HEK293 (cell line): ENCODE measurements at regions not wholly inside any gene's neighbourhood (a gene's known extent, or its start where the extent isn't known, plus 50 kb on each side); places are given as distances from the start of the nearest gene placed in this dataset.

Source experiments
- CTCF ChIA-PET: fragments of 350-600 bp; formaldehyde crosslinking; extraction: SDS; loops from one replicate; lab custom pipeline; 2021; ENCODE audit warnings: antibody characterized with exemption; lab: Yijun Ruan, JAX
- POLR2A ChIA-PET: fragments of 300-600 bp; formaldehyde crosslinking; extraction: SDS; loops from one replicate; lab custom pipeline; 2020; ENCODE audit warnings: antibody characterized with exemption, inconsistent platforms; lab: Yijun Ruan, JAX
- H3K27ac ChIP-seq: fragments of 200-500 bp; sonication (Bioruptor generic); 2 replicates; pipeline ENCODE4 v1.5.1; 2014; ENCODE audit warnings: low read depth, low read length, control low read depth, inconsistent platforms; ENCODE audit errors: extremely low read depth
- H3K36me3 ChIP-seq, 2 experiments: fragments of 200-500 bp in 1 of 2; sonication (Bioruptor generic) in 1 of 2; 1 replicate in 1 of 2; 2 replicates in 1 of 2; pipeline ENCODE4 v1.5.1; 2014 to 2017; ENCODE audit warnings: inconsistent platforms in 2 of 2, low read length in 2 of 2; ENCODE audit not compliant: control insufficient read depth in 2 of 2, insufficient read depth in 1 of 2
- H3K4me1 ChIP-seq: fragments of 200-500 bp; sonication (Bioruptor generic); 2 replicates; pipeline ENCODE4 v1.5.1; 2014; ENCODE audit warnings: mild to moderate bottlenecking, low read length, inconsistent platforms; ENCODE audit not compliant: control insufficient read depth, insufficient read depth
- H3K4me3 ChIP-seq: 2 replicates; pipeline ENCODE4 v1.5.1; 2011; ENCODE audit warnings: low read depth, mild to moderate bottlenecking, control low read depth, low read length, moderate library complexity
- H3K9me3 ChIP-seq: fragments of 200-500 bp; sonication (Bioruptor generic); 2 replicates; pipeline ENCODE4 v1.5.1; 2014; ENCODE audit warnings: low read depth, low read length, inconsistent platforms; ENCODE audit not compliant: control insufficient read depth, insufficient read depth
- KLF9 ChIP-seq: fragments of 450-650 bp; formaldehyde crosslinking; IDR thresholded peaks from 2 replicates; pipeline ENCODE4 v1.5.1; 2016; ENCODE audit warnings: missing biosample characterization, missing genetic modification characterization, low read depth
- REPIN1 ChIP-seq: fragments of 450-650 bp; formaldehyde crosslinking; IDR thresholded peaks from 2 replicates; pipeline ENCODE4 v1.5.1; 2017; ENCODE audit warnings: missing biosample characterization, missing genetic modification characterization, low read depth
- YY2 ChIP-seq: fragments of 450-650 bp; formaldehyde crosslinking; IDR thresholded peaks from 2 replicates; pipeline ENCODE4 v1.5.1; 2016; ENCODE audit warnings: missing biosample characterization, missing genetic modification characterization
- ZBTB1 ChIP-seq: fragments of 450-650 bp; formaldehyde crosslinking; IDR thresholded peaks from 2 replicates; pipeline ENCODE4 v1.5.1; 2016; ENCODE audit warnings: missing biosample characterization, missing genetic modification characterization
- ZBTB17 ChIP-seq: fragments of 450-650 bp; formaldehyde crosslinking; IDR thresholded peaks from 2 replicates; pipeline ENCODE4 v1.5.1; 2016; ENCODE audit warnings: missing biosample characterization, missing genetic modification characterization
- ZBTB21 ChIP-seq: fragments of 450-650 bp; formaldehyde crosslinking; IDR thresholded peaks from 2 replicates; pipeline ENCODE4 v1.5.1; 2017; ENCODE audit warnings: missing biosample characterization, missing genetic modification characterization
- ZNF24 ChIP-seq: fragments of 450-650 bp; formaldehyde crosslinking; IDR thresholded peaks from 2 replicates; pipeline ENCODE4 v1.5.1; 2016; ENCODE audit warnings: missing biosample characterization, missing genetic modification characterization
- ZNF266 ChIP-seq: fragments of 450-650 bp; formaldehyde crosslinking; IDR thresholded peaks from 2 replicates; pipeline ENCODE4 v1.5.1; 2016; ENCODE audit warnings: missing biosample characterization, missing genetic modification characterization, low read depth
- ZNF311 ChIP-seq: fragments of 450-650 bp; formaldehyde crosslinking; IDR thresholded peaks from 2 replicates; pipeline ENCODE4 v1.5.1; 2017; ENCODE audit warnings: missing biosample characterization, missing genetic modification characterization, borderline replicate concordance
- ZNF521 ChIP-seq: fragments of 450-650 bp; formaldehyde crosslinking; IDR thresholded peaks from 2 replicates; pipeline ENCODE4 v1.5.1; 2017; ENCODE audit warnings: missing biosample characterization, mild to moderate bottlenecking, missing genetic modification characterization
- TF ChIP-seq, protein P1 (sequence below): fragments of 450-650 bp; formaldehyde crosslinking; conservative IDR thresholded peaks from 2 replicates; pipeline ENCODE4 v1.5.1; 2016; ENCODE audit warnings: low read depth, missing biosample characterization, missing genetic modification characterization
- TF ChIP-seq, protein P2 (sequence below): fragments of 450-650 bp; formaldehyde crosslinking; IDR thresholded peaks from 2 replicates; pipeline ENCODE4 v1.5.1; 2016; ENCODE audit warnings: missing biosample characterization, missing genetic modification characterization
- TF ChIP-seq, protein P3 (sequence below): fragments of 450-650 bp; formaldehyde crosslinking; IDR thresholded peaks from 2 replicates; pipeline ENCODE4 v1.5.1; 2016; ENCODE audit warnings: missing biosample characterization, missing genetic modification characterization
- TF ChIP-seq, protein P4 (sequence below): fragments of 450-650 bp; formaldehyde crosslinking; IDR thresholded peaks from 2 replicates; pipeline ENCODE4 v1.5.1; 2016; ENCODE audit warnings: missing biosample characterization, missing genetic modification characterization
- TF ChIP-seq, protein P5 (sequence below): fragments of 450-650 bp; formaldehyde crosslinking; IDR thresholded peaks from 2 replicates; pipeline ENCODE4 v1.5.1; 2016; ENCODE audit warnings: missing biosample characterization, missing genetic modification characterization
- TF ChIP-seq, protein P6 (sequence below): fragments of 450-650 bp; formaldehyde crosslinking; IDR thresholded peaks from 2 replicates; pipeline ENCODE4 v1.5.1; 2016; ENCODE audit warnings: missing biosample characterization, missing genetic modification characterization
- TF ChIP-seq, protein P7 (sequence below): fragments of 450-650 bp; formaldehyde crosslinking; IDR thresholded peaks from 2 replicates; pipeline ENCODE4 v1.5.1; 2016; ENCODE audit warnings: missing biosample characterization, missing genetic modification characterization, borderline replicate concordance
- TF ChIP-seq, protein P8 (sequence below): fragments of 450-650 bp; formaldehyde crosslinking; IDR thresholded peaks from 2 replicates; pipeline ENCODE4 v1.5.1; 2017; ENCODE audit warnings: missing biosample characterization, missing genetic modification characterization
- TF ChIP-seq, protein P9 (sequence below): fragments of 450-650 bp; formaldehyde crosslinking; IDR thresholded peaks from 2 replicates; pipeline ENCODE4 v1.5.1; 2017; ENCODE audit warnings: missing biosample characterization, missing genetic modification characterization

DNA sequence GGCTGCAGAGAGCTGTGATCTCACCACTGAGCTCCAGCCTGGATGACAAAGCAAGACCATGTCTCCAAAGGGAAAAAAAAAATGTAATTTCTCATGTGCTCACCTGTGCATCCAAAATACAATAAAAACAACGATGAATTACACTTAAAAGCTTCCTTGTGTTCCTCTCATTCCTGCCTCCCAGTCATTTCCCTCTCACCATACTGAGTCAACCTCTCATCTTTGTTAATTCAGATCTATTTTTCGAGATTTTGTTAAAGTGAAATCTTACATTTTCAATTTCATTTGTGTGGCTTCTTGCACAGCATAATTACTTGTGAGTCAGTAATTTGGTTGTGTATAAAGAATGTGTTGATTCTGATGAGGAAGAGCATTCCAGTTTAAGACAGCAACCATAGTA is 1203.2 kb downstream of the TMEM121 start (continued):
- TF ChIP-seq, protein P1, sequence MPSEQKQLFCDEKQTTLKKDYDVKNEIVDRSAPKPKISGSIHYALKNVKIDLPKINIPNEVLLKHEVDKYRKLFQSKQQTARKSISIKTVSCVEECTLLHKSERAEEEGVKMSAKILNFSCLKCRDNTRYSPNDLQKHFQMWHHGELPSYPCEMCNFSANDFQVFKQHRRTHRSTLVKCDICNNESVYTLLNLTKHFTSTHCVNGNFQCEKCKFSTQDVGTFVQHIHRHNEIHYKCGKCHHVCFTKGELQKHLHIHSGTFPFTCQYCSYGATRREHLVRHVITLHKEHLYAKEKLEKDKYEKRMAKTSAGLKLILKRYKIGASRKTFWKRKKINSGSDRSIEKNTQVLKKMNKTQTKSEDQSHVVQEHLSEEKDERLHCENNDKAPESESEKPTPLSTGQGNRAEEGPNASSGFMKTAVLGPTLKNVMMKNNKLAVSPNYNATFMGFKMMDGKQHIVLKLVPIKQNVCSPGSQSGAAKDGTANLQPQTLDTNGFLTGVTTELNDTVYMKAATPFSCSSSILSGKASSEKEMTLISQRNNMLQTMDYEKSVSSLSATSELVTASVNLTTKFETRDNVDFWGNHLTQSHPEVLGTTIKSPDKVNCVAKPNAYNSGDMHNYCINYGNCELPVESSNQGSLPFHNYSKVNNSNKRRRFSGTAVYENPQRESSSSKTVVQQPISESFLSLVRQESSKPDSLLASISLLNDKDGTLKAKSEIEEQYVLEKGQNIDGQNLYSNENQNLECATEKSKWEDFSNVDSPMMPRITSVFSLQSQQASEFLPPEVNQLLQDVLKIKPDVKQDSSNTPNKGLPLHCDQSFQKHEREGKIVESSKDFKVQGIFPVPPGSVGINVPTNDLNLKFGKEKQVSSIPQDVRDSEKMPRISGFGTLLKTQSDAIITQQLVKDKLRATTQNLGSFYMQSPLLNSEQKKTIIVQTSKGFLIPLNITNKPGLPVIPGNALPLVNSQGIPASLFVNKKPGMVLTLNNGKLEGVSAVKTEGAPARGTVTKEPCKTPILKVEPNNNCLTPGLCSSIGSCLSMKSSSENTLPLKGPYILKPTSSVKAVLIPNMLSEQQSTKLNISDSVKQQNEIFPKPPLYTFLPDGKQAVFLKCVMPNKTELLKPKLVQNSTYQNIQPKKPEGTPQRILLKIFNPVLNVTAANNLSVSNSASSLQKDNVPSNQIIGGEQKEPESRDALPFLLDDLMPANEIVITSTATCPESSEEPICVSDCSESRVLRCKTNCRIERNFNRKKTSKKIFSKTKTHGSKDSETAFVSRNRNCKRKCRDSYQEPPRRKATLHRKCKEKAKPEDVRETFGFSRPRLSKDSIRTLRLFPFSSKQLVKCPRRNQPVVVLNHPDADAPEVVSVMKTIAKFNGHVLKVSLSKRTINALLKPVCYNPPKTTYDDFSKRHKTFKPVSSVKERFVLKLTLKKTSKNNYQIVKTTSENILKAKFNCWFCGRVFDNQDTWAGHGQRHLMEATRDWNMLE, result no peak
- TF ChIP-seq, protein P2, sequence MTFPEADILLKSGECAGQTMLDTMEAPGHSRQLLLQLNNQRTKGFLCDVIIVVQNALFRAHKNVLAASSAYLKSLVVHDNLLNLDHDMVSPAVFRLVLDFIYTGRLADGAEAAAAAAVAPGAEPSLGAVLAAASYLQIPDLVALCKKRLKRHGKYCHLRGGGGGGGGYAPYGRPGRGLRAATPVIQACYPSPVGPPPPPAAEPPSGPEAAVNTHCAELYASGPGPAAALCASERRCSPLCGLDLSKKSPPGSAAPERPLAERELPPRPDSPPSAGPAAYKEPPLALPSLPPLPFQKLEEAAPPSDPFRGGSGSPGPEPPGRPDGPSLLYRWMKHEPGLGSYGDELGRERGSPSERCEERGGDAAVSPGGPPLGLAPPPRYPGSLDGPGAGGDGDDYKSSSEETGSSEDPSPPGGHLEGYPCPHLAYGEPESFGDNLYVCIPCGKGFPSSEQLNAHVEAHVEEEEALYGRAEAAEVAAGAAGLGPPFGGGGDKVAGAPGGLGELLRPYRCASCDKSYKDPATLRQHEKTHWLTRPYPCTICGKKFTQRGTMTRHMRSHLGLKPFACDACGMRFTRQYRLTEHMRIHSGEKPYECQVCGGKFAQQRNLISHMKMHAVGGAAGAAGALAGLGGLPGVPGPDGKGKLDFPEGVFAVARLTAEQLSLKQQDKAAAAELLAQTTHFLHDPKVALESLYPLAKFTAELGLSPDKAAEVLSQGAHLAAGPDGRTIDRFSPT (tag by site-specific recombination), result no peak
- TF ChIP-seq ZNF266 (tag by site-specific recombination) (no peak), ZBTB17 (tag by site-specific recombination) (no peak), KLF9 (no peak), ZBTB1 (no peak), YY2 (tag by site-specific recombination) (no peak), REPIN1 (no peak)
- TF ChIP-seq, protein P3, sequence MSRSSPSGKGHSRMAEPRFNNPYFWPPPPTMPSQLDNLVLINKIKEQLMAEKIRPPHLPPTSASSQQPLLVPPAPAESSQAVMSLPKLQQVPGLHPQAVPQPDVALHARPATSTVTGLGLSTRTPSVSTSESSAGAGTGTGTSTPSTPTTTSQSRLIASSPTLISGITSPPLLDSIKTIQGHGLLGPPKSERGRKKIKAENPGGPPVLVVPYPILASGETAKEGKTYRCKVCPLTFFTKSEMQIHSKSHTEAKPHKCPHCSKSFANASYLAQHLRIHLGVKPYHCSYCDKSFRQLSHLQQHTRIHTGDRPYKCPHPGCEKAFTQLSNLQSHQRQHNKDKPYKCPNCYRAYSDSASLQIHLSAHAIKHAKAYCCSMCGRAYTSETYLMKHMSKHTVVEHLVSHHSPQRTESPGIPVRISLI (tag by site-specific recombination), result no peak
- TF ChIP-seq, protein P4, sequence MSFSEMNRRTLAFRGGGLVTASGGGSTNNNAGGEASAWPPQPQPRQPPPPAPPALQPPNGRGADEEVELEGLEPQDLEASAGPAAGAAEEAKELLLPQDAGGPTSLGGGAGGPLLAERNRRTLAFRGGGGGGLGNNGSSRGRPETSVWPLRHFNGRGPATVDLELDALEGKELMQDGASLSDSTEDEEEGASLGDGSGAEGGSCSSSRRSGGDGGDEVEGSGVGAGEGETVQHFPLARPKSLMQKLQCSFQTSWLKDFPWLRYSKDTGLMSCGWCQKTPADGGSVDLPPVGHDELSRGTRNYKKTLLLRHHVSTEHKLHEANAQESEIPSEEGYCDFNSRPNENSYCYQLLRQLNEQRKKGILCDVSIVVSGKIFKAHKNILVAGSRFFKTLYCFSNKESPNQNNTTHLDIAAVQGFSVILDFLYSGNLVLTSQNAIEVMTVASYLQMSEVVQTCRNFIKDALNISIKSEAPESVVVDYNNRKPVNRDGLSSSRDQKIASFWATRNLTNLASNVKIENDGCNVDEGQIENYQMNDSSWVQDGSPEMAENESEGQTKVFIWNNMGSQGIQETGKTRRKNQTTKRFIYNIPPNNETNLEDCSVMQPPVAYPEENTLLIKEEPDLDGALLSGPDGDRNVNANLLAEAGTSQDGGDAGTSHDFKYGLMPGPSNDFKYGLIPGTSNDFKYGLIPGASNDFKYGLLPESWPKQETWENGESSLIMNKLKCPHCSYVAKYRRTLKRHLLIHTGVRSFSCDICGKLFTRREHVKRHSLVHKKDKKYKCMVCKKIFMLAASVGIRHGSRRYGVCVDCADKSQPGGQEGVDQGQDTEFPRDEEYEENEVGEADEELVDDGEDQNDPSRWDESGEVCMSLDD, result no peak
- TF ChIP-seq, protein P5, sequence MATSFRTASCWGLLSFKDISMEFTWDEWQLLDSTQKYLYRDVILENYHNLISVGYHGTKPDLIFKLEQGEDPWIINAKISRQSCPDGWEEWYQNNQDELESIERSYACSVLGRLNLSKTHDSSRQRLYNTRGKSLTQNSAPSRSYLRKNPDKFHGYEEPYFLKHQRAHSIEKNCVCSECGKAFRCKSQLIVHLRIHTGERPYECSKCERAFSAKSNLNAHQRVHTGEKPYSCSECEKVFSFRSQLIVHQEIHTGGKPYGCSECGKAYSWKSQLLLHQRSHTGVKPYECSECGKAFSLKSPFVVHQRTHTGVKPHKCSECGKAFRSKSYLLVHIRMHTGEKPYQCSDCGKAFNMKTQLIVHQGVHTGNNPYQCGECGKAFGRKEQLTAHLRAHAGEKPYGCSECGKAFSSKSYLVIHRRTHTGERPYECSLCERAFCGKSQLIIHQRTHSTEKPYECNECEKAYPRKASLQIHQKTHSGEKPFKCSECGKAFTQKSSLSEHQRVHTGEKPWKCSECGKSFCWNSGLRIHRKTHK, result no peak
- TF ChIP-seq, protein P6, sequence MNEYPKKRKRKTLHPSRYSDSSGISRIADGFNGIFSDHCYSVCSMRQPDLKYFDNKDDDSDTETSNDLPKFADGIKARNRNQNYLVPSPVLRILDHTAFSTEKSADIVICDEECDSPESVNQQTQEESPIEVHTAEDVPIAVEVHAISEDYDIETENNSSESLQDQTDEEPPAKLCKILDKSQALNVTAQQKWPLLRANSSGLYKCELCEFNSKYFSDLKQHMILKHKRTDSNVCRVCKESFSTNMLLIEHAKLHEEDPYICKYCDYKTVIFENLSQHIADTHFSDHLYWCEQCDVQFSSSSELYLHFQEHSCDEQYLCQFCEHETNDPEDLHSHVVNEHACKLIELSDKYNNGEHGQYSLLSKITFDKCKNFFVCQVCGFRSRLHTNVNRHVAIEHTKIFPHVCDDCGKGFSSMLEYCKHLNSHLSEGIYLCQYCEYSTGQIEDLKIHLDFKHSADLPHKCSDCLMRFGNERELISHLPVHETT (tag by site-specific recombination), result no peak

DNA sequence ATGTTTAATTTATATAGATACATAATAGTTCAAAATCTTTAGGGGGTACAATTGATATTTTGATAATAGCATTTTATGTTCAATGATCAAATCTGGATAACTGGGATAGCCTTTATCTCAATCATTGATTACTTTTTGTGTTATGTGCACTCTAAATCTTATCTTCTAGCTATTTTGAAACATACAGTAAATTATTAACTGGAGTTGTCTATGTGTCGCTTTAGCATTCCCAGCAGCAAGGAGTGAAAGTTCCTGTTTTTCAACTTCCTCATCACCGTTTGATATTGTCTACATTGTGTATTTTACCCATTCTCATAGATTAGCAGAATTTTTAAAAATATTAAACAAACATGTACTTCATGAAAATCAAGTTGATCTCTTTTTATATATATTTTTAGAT is 1207.4 kb downstream of the TMEM121 start:
- H3K4me3 ChIP-seq, result no peak overlapping the region
- H3K4me1 ChIP-seq, result no peaks in the 10 kb centered on the region
- CTCF ChIA-PET, result no interaction called here
- TF ChIP-seq ZNF521 (tag by site-specific recombination) (no peak), ZNF24 (tag by site-specific recombination) (no peak), ZNF311 (tag by site-specific recombination) (no peak), ZBTB21 (tag by site-specific recombination) (no peak)
- TF ChIP-seq, protein P7, sequence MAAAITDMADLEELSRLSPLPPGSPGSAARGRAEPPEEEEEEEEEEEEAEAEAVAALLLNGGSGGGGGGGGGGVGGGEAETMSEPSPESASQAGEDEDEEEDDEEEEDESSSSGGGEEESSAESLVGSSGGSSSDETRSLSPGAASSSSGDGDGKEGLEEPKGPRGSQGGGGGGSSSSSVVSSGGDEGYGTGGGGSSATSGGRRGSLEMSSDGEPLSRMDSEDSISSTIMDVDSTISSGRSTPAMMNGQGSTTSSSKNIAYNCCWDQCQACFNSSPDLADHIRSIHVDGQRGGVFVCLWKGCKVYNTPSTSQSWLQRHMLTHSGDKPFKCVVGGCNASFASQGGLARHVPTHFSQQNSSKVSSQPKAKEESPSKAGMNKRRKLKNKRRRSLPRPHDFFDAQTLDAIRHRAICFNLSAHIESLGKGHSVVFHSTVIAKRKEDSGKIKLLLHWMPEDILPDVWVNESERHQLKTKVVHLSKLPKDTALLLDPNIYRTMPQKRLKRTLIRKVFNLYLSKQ (tag by site-specific recombination), result no peak
- TF ChIP-seq, protein P8, sequence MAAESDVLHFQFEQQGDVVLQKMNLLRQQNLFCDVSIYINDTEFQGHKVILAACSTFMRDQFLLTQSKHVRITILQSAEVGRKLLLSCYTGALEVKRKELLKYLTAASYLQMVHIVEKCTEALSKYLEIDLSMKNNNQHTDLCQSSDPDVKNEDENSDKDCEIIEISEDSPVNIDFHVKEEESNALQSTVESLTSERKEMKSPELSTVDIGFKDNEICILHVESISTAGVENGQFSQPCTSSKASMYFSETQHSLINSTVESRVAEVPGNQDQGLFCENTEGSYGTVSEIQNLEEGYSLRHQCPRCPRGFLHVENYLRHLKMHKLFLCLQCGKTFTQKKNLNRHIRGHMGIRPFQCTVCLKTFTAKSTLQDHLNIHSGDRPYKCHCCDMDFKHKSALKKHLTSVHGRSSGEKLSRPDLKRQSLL (tag by site-specific recombination), result no peak
- TF ChIP-seq, protein P9, sequence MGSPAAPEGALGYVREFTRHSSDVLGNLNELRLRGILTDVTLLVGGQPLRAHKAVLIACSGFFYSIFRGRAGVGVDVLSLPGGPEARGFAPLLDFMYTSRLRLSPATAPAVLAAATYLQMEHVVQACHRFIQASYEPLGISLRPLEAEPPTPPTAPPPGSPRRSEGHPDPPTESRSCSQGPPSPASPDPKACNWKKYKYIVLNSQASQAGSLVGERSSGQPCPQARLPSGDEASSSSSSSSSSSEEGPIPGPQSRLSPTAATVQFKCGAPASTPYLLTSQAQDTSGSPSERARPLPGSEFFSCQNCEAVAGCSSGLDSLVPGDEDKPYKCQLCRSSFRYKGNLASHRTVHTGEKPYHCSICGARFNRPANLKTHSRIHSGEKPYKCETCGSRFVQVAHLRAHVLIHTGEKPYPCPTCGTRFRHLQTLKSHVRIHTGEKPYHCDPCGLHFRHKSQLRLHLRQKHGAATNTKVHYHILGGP (tag by site-specific recombination), result no peak

More for the DNA sequence above, 1207.4 kb downstream of the TMEM121 start:
- H3K9me3 ChIP-seq, result no peaks in the 10 kb centered on the region
- POLR2A ChIA-PET, result no interaction called here
- no peaks in the 10 kb centered on the region for H3K36me3 ChIP-seq
- no peak overlapping the region for H3K27ac ChIP-seq
